ENCODE measurements at regions not wholly inside any gene's neighbourhood (a gene's known extent, or its start where the extent isn't known, plus 50 kb on each side); places are given as distances from the start of the nearest gene placed in this dataset.

- TF ChIP-seq TFE3 (CRISPR knock-in tag; IDR thresholded peaks at IDR 0.05): no peak
- no peak for TF ChIP-seq ATF1 (CRISPR knock-in tag; IDR thresholded peaks at IDR 0.05)
- no peak for TF ChIP-seq ATF1 (tag; IDR thresholded peaks at IDR 0.05)
- TF ChIP-seq KLF10 (CRISPR knock-in tag; IDR thresholded peaks at IDR 0.05): no peak
- no peak for TF ChIP-seq TGIF2 (CRISPR knock-in tag; IDR thresholded peaks at IDR 0.05)
These were observed 88.5 kb downstream of the PRLHR start (continued) for GRCh38 chr10:118506671-118507590.

GRCh38 chr10:118505363-118505762 is 90.1 kb downstream of the PRLHR start:
- TF ChIP-seq DNMT1 (IDR thresholded peaks at IDR 0.05): no peak
- peak; percentile 73 for TF ChIP-seq RBM25 (IDR thresholded peaks at IDR 0.05; ENCODE audit: low read depth, low read length, severe bottlenecking)
- no peak for TF ChIP-seq ZMIZ1 (IDR thresholded peaks at IDR 0.05; ENCODE audit: low read depth in 2 of 2, low read length in 2 of 2)
- TF ChIP-seq SMAD2 (IDR thresholded peaks at IDR 0.05; ENCODE audit: low read depth, low read length): no peak
- TF ChIP-seq, protein P1, sequence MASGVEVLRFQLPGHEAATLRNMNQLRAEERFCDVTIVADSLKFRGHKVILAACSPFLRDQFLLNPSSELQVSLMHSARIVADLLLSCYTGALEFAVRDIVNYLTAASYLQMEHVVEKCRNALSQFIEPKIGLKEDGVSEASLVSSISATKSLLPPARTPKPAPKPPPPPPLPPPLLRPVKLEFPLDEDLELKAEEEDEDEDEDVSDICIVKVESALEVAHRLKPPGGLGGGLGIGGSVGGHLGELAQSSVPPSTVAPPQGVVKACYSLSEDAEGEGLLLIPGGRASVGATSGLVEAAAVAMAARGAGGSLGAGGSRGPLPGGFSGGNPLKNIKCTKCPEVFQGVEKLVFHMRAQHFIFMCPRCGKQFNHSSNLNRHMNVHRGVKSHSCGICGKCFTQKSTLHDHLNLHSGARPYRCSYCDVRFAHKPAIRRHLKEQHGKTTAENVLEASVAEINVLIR (CRISPR knock-in tag; IDR thresholded peaks at IDR 0.05): no peak
- peak; percentile 15 for TF ChIP-seq ZFP36 (IDR thresholded peaks at IDR 0.05; ENCODE audit: low read depth, low read length, partially characterized antibody)
- TF ChIP-seq PHF20 (IDR thresholded peaks at IDR 0.05; ENCODE audit: partially characterized antibody): no peak
- Histone ChIP-seq H3K4me2 (ENCODE audit: insufficient read depth, low read length) (no peak overlapping the region), H4K20me1 (replicated peaks; ENCODE audit: control insufficient read depth, insufficient read depth, low read length) (no peaks in the 10 kb centered on the region), H3K9me3 (replicated peaks; ENCODE audit: control insufficient read depth, insufficient read depth, low read depth, low read length) (no peaks in the 10 kb centered on the region), H3K4me3 (no peak overlapping the region), H3K36me3 (ENCODE audit: control insufficient read depth, insufficient read depth, low read length) (no peaks in the 10 kb centered on the region), H3K27me3 (ENCODE audit: control insufficient read depth in 2 of 2, insufficient read depth in 2 of 2, low read length in 2 of 2) (no peaks in the 10 kb centered on the region), H2AFZ (ENCODE audit: low read depth, low read length) (no peak overlapping the region), H3K27ac (ENCODE audit: extremely low read depth, low read depth, low read length) (no peak overlapping the region), H3K9me1 (ENCODE audit: control insufficient read depth, insufficient read depth, low read length) (no peaks in the 10 kb centered on the region), H3K79me2 (ENCODE audit: control insufficient read depth, insufficient read depth, low read length) (no peaks in the 10 kb centered on the region), H3K4me1 (replicated peaks in 1 of 2; ENCODE audit: control insufficient read depth in 2 of 2, insufficient read depth in 2 of 2, low read length in 2 of 2) (peaks cover 0 to 13% of the 10 kb centered on the region in 2 experiments; a peak in 3 of 5 replicates), H3K9ac (ENCODE audit: insufficient read depth in 1 of 2, low read depth in 2 of 2, low read length in 2 of 2) (no peak overlapping the region)
- POLR2A ChIA-PET: no interaction called here
- DNase-seq (ENCODE audit: extremely low read depth in 1 of 4, low spot score in 3 of 4) (no peak), FAIRE-seq (no peak), ATAC-seq (no peak; the same call in 2 of the 3 replicates)
- intact Hi-C loops (cut with micrococcal nuclease): no loop called here
- BruUV-seq (replicated peaks): no TSS peak
- CTCF ChIA-PET (ENCODE audit: low intra/inter-chr PET ratio): no interaction called here
- in situ Hi-C loops (cut with MboI): no loop called here
- 29% methylated on average over 3 of the region's 3 CpGs for WGBS (ENCODE audit: insufficient coverage, low coverage, missing lambda C conversion rate)

All from K562 (cell line).